ENCODE measurements at regions not wholly inside any gene's neighbourhood (a gene's known extent, or its start where the extent isn't known, plus 50 kb on each side); places are given as distances from the start of the nearest gene placed in this dataset.
A peak's percentile ranks its signal among the peaks of the same experiment; 100 is the strongest.

GRCh38 chr3:139745831-139746230 lies 68.1 kb upstream of the NMNAT3 start:
- no peaks in the 10 kb centered on the region for H3K9me3 ChIP-seq (replicated peaks in 1 of 3)
- 59 to 66% (median 62%) methylated on average over 4 of the region's 4 CpGs for WGBS, 4 donors
- no peak overlapping the region for H3K27ac ChIP-seq
- no peaks in the 10 kb centered on the region for H3K4me1 ChIP-seq (replicated peaks in 1 of 2)
- no peaks in the 10 kb centered on the region for H3K36me3 ChIP-seq (replicated peaks in 1 of 2)
- DNase-seq: peak in 3 of 7 donors; percentile 12 to 27 (median 16)
- H3K4me3 ChIP-seq: no peak overlapping the region
- peaks cover 5% of the 10 kb centered on the region for H3K27me3 ChIP-seq
- TF ChIP-seq CTCF (IDR thresholded peaks at IDR 0.05): no peak
- no peak for TF ChIP-seq POLR2A (IDR thresholded peaks at IDR 0.05)
- intact Hi-C loops (cut with DNase I): no loop called here

GRCh38 chr3:139738697-139739096 lies 60.9 kb upstream of the NMNAT3 start:
- Histone ChIP-seq H3K4me3 (no peak overlapping the region), H3K36me3 (replicated peaks in 1 of 2) (no peaks in the 10 kb centered on the region), H3K9me3 (replicated peaks in 1 of 3) (no peaks in the 10 kb centered on the region), H3K27me3 (no peaks in the 10 kb centered on the region), H3K27ac (no peak overlapping the region), H3K4me1 (replicated peaks in 1 of 2) (no peaks in the 10 kb centered on the region)
- WGBS, 4 donors: 83 to 96% (median 87%) methylated on average over 3 of the region's 3 CpGs
- TF ChIP-seq POLR2A (IDR thresholded peaks at IDR 0.05): no peak
- TF ChIP-seq CTCF (IDR thresholded peaks at IDR 0.05): no peak
- intact Hi-C loops (cut with DNase I): no loop called here
- DNase-seq: no peak

GRCh38 chr3:139737682-139738361 lies 60.0 kb upstream of the NMNAT3 start:
- Histone ChIP-seq H3K4me1 (replicated peaks in 1 of 2) (no peaks in the 10 kb centered on the region), H3K27ac (no peak overlapping the region), H3K4me3 (no peak overlapping the region), H3K36me3 (replicated peaks in 1 of 2) (no peaks in the 10 kb centered on the region), H3K9me3 (replicated peaks in 1 of 3) (no peaks in the 10 kb centered on the region), H3K27me3 (no peaks in the 10 kb centered on the region)
- WGBS, 4 donors: 84 to 89% (median 88%) methylated on average over 6 to 7 of the region's 7 CpGs
- intact Hi-C loops (cut with DNase I): no loop called here
- no peak for DNase-seq
- no peak for TF ChIP-seq POLR2A (IDR thresholded peaks at IDR 0.05)
- TF ChIP-seq CTCF (IDR thresholded peaks at IDR 0.05): no peak

GRCh38 chr3:139735191-139735590 lies 57.4 kb upstream of the NMNAT3 start:
- no peak for DNase-seq
- no peak overlapping the region for H3K27ac ChIP-seq
- WGBS, 4 donors: 79 to 86% (median 83%) methylated on average over 6 of the region's 6 CpGs
- H3K9me3 ChIP-seq (replicated peaks in 1 of 3): no peaks in the 10 kb centered on the region
- no peaks in the 10 kb centered on the region for H3K27me3 ChIP-seq
- no peaks in the 10 kb centered on the region for H3K4me1 ChIP-seq (replicated peaks in 1 of 2)
- TF ChIP-seq POLR2A (IDR thresholded peaks at IDR 0.05) (no peak), CTCF (IDR thresholded peaks at IDR 0.05) (no peak)
- intact Hi-C loops (cut with DNase I): no loop called here
- H3K36me3 ChIP-seq (replicated peaks in 1 of 2): no peaks in the 10 kb centered on the region
- no peak overlapping the region for H3K4me3 ChIP-seq

Data from adrenal gland (tissue), 9 donors.